ENCODE measurements at regions not wholly inside any gene's neighbourhood (a gene's known extent, or its start where the extent isn't known, plus 50 kb on each side); places are given as distances from the start of the nearest gene placed in this dataset.

DNA sequence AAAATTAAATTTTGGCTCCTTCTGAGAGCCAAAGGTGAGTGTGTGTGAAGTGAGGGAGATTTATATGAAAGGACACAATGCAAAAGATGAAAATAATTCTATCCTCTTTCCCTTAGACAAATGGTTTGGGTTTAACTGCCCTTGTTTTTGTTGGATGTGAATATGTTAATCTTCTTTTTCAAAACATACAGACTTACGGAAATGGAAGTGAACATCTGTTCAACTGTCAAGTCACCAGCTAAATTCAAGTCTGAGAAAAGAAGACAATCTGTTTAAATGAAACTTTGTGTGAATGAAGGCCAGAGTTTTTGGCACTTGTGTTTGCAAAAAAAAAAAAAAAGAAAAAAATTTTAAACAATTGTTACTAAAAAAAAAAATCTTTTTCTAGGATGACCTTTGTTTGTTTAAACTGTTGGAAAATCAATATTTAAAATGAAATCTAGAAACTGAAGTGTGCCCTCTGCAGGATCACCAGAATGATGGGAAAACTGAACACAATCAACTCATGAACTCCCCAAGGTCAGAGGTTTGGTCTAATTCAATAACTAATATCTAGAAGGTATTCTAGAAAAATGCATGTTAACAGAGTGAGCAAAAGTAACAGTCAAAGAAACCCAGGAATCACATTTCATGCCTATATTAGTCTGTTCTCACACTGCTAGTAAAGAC, 448.8 kb downstream of the FLRT2 start:
- TF ChIP-seq CTCF (IDR thresholded peaks at IDR 0.05) (peak; percentile 25 to 54 (median 44)), POLR2A (IDR thresholded peaks at IDR 0.05) (no peak)

All from right lobe of liver (tissue), 4 donors.